Tibial nerve (tissue), 3 donors: ENCODE measurements at regions not wholly inside any gene's neighbourhood (a gene's known extent, or its start where the extent isn't known, plus 50 kb on each side); places are given as distances from the start of the nearest gene placed in this dataset.

Experiments
- CTCF ChIP-seq, 5 experiments: fragments of 200-600 bp in 3 of 5; fragments of 450-650 bp in 2 of 5; sonication (generic) in 3 of 5; IDR thresholded peaks; one replicate each; pipeline ENCODE4 v1.5.1; 2016 to 2019; ENCODE audit warnings: antibody characterized with exemption in 5 of 5, mild to moderate bottlenecking in 3 of 5, moderate library complexity in 2 of 5
- POLR2A ChIP-seq, 2 donors: fragments of 450-650 bp; IDR thresholded peaks; one replicate each; pipeline ENCODE4 v1.6.1; 2017; ENCODE audit warnings: antibody characterized with exemption in 2 of 2, mild to moderate bottlenecking in 2 of 2, moderate library complexity in 2 of 2

GRCh38 chr9:1890816-1891215 is 124.3 kb upstream of the SMARCA2 start:
- no peak for TF ChIP-seq CTCF (IDR thresholded peaks at IDR 0.05)
- TF ChIP-seq POLR2A (IDR thresholded peaks at IDR 0.05), result no peak
